Astrocyte (in vitro differentiated cells and primary cell): ENCODE measurements at regions not wholly inside any gene's neighbourhood (a gene's known extent, or its start where the extent isn't known, plus 50 kb on each side); places are given as distances from the start of the nearest gene placed in this dataset.

Experiments used
- EZH2 ChIP-seq: IDR thresholded peaks from 2 replicates; pipeline ENCODE4 v1.6.1; 2012; ENCODE audit warnings: mild to moderate bottlenecking, low read length, inconsistent platforms; ENCODE audit not compliant: insufficient read depth
- TF ChIP-seq, protein P1 (sequence below): IDR thresholded peaks from 2 replicates; pipeline ENCODE4 v1.5.1; 2011; ENCODE audit warnings: low read depth, mild to moderate bottlenecking, inconsistent platforms, low read length, moderate library complexity; ENCODE audit not compliant: insufficient read depth

DNA sequence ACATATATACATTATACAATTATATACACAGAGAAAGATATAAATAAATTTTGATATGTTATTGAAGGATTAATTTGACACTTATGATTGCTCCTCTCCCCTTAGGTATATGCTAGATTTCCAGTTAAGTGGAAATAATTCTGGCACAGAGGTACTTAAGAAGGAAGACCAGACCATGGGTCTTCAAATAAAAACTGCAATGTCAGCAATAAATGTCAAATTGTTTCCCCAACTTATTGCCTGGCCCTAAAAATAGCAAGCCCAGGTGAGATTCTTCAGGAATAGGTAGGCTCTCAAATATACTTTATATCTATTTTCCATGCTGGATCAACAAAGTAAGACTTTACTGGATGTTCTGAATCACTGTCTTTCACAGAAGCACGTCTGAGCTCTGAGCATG lies 551.3 kb upstream of the STEAP1 start:
- TF ChIP-seq, protein P1, sequence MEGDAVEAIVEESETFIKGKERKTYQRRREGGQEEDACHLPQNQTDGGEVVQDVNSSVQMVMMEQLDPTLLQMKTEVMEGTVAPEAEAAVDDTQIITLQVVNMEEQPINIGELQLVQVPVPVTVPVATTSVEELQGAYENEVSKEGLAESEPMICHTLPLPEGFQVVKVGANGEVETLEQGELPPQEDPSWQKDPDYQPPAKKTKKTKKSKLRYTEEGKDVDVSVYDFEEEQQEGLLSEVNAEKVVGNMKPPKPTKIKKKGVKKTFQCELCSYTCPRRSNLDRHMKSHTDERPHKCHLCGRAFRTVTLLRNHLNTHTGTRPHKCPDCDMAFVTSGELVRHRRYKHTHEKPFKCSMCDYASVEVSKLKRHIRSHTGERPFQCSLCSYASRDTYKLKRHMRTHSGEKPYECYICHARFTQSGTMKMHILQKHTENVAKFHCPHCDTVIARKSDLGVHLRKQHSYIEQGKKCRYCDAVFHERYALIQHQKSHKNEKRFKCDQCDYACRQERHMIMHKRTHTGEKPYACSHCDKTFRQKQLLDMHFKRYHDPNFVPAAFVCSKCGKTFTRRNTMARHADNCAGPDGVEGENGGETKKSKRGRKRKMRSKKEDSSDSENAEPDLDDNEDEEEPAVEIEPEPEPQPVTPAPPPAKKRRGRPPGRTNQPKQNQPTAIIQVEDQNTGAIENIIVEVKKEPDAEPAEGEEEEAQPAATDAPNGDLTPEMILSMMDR, result no peak
- no peak for TF ChIP-seq EZH2
